Neural cell (in vitro differentiated cells): ENCODE measurements at regions not wholly inside any gene's neighbourhood (a gene's known extent, or its start where the extent isn't known, plus 50 kb on each side); places are given as distances from the start of the nearest gene placed in this dataset.

Experiments
- CTCF ChIP-seq: fragments of 450-650 bp; IDR thresholded peaks from 2 replicates; pipeline ENCODE4 v1.5.1; 2014; ENCODE audit warnings: antibody characterized with exemption, mild to moderate bottlenecking, moderate library complexity; ENCODE audit not compliant: poor library complexity, severe bottlenecking
- EP300 ChIP-seq: fragments of 450-650 bp; conservative IDR thresholded peaks from 2 replicates; pipeline ENCODE4 v1.6.1; 2014; ENCODE audit warnings: antibody characterized with exemption, mild to moderate bottlenecking, moderate library complexity; ENCODE audit not compliant: poor library complexity, severe bottlenecking
- EZH2 ChIP-seq: fragments of 200-600, 300-800 bp; shearing (Covaris generic), sonication (generic); IDR thresholded peaks from 2 replicates; pipeline ENCODE4 v1.6.1; 2014; ENCODE audit warnings: antibody characterized with exemption, low read length, borderline replicate concordance, mild to moderate bottlenecking; ENCODE audit not compliant: insufficient read depth, poor library complexity, severe bottlenecking
- POLR2AphosphoS5 ChIP-seq: IDR thresholded peaks from 2 replicates; pipeline ENCODE4 v1.6.1; 2012
- RAD21 ChIP-seq: fragments of 450-650 bp; conservative IDR thresholded peaks from 2 replicates; pipeline ENCODE4 v1.6.1; 2014; ENCODE audit warnings: antibody characterized with exemption, mild to moderate bottlenecking, moderate library complexity
- REST ChIP-seq: IDR thresholded peaks from 2 replicates; pipeline ENCODE4 v1.6.1; 2012; ENCODE audit warnings: borderline replicate concordance
- SMC3 ChIP-seq: fragments of 450-650 bp; conservative IDR thresholded peaks from 2 replicates; pipeline ENCODE4 v1.6.1; 2014; ENCODE audit warnings: antibody characterized with exemption, mild to moderate bottlenecking, moderate library complexity; ENCODE audit not compliant: poor library complexity

GRCh38 chr6:144673807-144674206, 388.7 kb downstream of the UTRN start:
- TF ChIP-seq POLR2AphosphoS5, result no peak
- no peak for TF ChIP-seq EP300
- no peak for TF ChIP-seq CTCF
- no peak for TF ChIP-seq SMC3
- no peak for TF ChIP-seq RAD21
- no peak for TF ChIP-seq REST
- no peak for TF ChIP-seq EZH2
